Fibroblast of the aortic adventitia (primary cell): ENCODE measurements at regions not wholly inside any gene's neighbourhood (a gene's known extent, or its start where the extent isn't known, plus 50 kb on each side); places are given as distances from the start of the nearest gene placed in this dataset.

Experiments
- DNase-seq: peaks from one replicate; pipeline ENCODE4 v3.0.0-alpha.2; 2010; ENCODE audit warnings: low read depth
- H3K4me3 ChIP-seq: 2 replicates; pipeline ENCODE4 v1.5.1; 2011; ENCODE audit warnings: low read depth, mild to moderate bottlenecking, control low read depth, low read length, moderate library complexity
- CTCF ChIP-seq: IDR thresholded peaks from 2 replicates; pipeline ENCODE4 v1.5.1; 2011; ENCODE audit warnings: mild to moderate bottlenecking, low read length, control low read depth, inconsistent platforms; ENCODE audit not compliant: insufficient read depth

- no peak for TF ChIP-seq CTCF
- H3K4me3 ChIP-seq: no peak overlapping the region
- DNase-seq: no peak
These were observed 309.7 kb upstream of the IMPG1 start for GRCh38 chr6:76382201-76382600.

- no peak overlapping the region for H3K4me3 ChIP-seq
- TF ChIP-seq CTCF: no peak
- no peak for DNase-seq
These were observed 309.1 kb upstream of the IMPG1 start for GRCh38 chr6:76381612-76382011.

- DNase-seq: no peak
- TF ChIP-seq CTCF: no peak
These were observed 278.8 kb upstream of the IMPG1 start for GRCh38 chr6:76351275-76351674.

GRCh38 chr6:76347539-76347938 lies 275.1 kb upstream of the IMPG1 start:
- no peak for DNase-seq

More at GRCh38 chr6:76351275-76351674, 278.8 kb upstream of the IMPG1 start:
- H3K4me3 ChIP-seq: no peak overlapping the region

GRCh38 chr6:76342611-76343160 lies 270.2 kb upstream of the IMPG1 start:
- DNase-seq: no peak
- TF ChIP-seq CTCF: no peak
- H3K4me3 ChIP-seq: no peak overlapping the region

More at GRCh38 chr6:76347539-76347938, 275.1 kb upstream of the IMPG1 start:
- no peak for TF ChIP-seq CTCF
- no peak overlapping the region for H3K4me3 ChIP-seq

- TF ChIP-seq CTCF: no peak
- no peak for DNase-seq
- H3K4me3 ChIP-seq: no peak overlapping the region
These were observed 257.6 kb upstream of the IMPG1 start for GRCh38 chr6:76330031-76330430.

GRCh38 chr6:76326871-76327270 lies 254.4 kb upstream of the IMPG1 start:
- TF ChIP-seq CTCF: no peak
- H3K4me3 ChIP-seq: no peak overlapping the region
- DNase-seq: no peak
